ENCODE measurements at regions not wholly inside any gene's neighbourhood (a gene's known extent, or its start where the extent isn't known, plus 50 kb on each side); places are given as distances from the start of the nearest gene placed in this dataset.

GRCh38 chr11:112662554-112662953, 298.7 kb upstream of the NCAM1 start:
- no peak for TF ChIP-seq POLR2A (IDR thresholded peaks at IDR 0.05; ENCODE audit: control extremely low read depth in 1 of 2, low read depth in 2 of 2, low read length in 2 of 2)
- TF ChIP-seq ATF2 (IDR thresholded peaks at IDR 0.05; ENCODE audit: low read length): no peak
- no peak for TF ChIP-seq CTCF (IDR thresholded peaks at IDR 0.05; ENCODE audit: control extremely low read depth in 1 of 3, insufficient read depth in 1 of 3, low read depth in 1 of 3, low read length in 3 of 3)
- TF ChIP-seq SP1 (IDR thresholded peaks at IDR 0.05; ENCODE audit: low read depth, low read length): no peak
- no peak for TF ChIP-seq CHD1 (IDR thresholded peaks at IDR 0.05; ENCODE audit: low read depth, low read length)
- no peak for TF ChIP-seq PHF8 (conservative IDR thresholded peaks at IDR 0.05; ENCODE audit: low read depth, low read length)
- no peak for TF ChIP-seq HDAC2 (IDR thresholded peaks at IDR 0.05; ENCODE audit: borderline replicate concordance in 1 of 2, low read depth in 2 of 2, low read length in 2 of 2)

Measured in H1 (cell line).